WTC11 (cell line): ENCODE measurements at regions not wholly inside any gene's neighbourhood (a gene's known extent, or its start where the extent isn't known, plus 50 kb on each side); places are given as distances from the start of the nearest gene placed in this dataset.

Experiments used
- ATAC-seq: fragments of 200-7000 bp; cut with Tn5 transposase; 2 replicates; pipeline ENCODE4 v1.10.0; 2021; ENCODE audit warnings: mild to moderate bottlenecking, moderate library complexity
- CTCF ChIA-PET: fragments of 300-600 bp; sonication (Branson Sonifier 250); formaldehyde crosslinking; loops from one replicate; lab custom pipeline; 2021; ENCODE audit warnings: antibody characterized with exemption; lab: Charles Lee
- POLR2A ChIA-PET: fragments of 350-600 bp; sonication (Branson Sonifier 250); formaldehyde crosslinking; loops from one replicate; lab custom pipeline; 2021; ENCODE audit warnings: antibody characterized with exemption; lab: Charles Lee
- DNase-seq: peaks from one replicate; pipeline ENCODE4 v3.0.0; 2021; ENCODE audit warnings: low spot score
- H3K27ac Mint-ChIP-seq: 2 replicates; pipeline ENCODE4 v1.8.0; 2021; ENCODE audit warnings: mixed read lengths
- H3K27me3 Mint-ChIP-seq: 2 replicates; pipeline ENCODE4 v1.8.0; 2021; ENCODE audit warnings: low read depth, mild to moderate bottlenecking, moderate library complexity, mixed read lengths
- H3K36me3 Mint-ChIP-seq: 2 replicates; pipeline ENCODE4 v1.8.0; 2021; ENCODE audit warnings: mixed read lengths
- H3K4me1 Mint-ChIP-seq: 2 replicates; pipeline ENCODE4 v1.8.0; 2022; ENCODE audit warnings: mixed read lengths
- H3K4me3 Mint-ChIP-seq: 2 replicates; pipeline ENCODE4 v1.8.0; 2021; ENCODE audit warnings: mild to moderate bottlenecking, moderate library complexity, mixed read lengths
- H3K9me3 Mint-ChIP-seq: 2 replicates; pipeline ENCODE4 v1.8.0; 2021; ENCODE audit warnings: mixed read lengths
- ATF1 ChIP-seq: sonication (generic); formaldehyde crosslinking; IDR thresholded peaks from 2 replicates; pipeline ENCODE4 v1.8.1; 2023; ENCODE audit warnings: mild to moderate bottlenecking, moderate library complexity, missing genetic modification reagents
- CBFB ChIP-seq: sonication (generic); formaldehyde crosslinking; IDR thresholded peaks from 2 replicates; pipeline ENCODE4 v1.8.1; 2022; ENCODE audit warnings: mild to moderate bottlenecking, low read depth, missing genetic modification reagents
- EMX1 ChIP-seq: fragments of 250-450 bp; sonication (Bioruptor Pico); IDR thresholded peaks from 2 replicates; pipeline ENCODE4 v1.8.0; 2021; ENCODE audit warnings: mild to moderate bottlenecking
- ESRRA ChIP-seq: sonication (generic); formaldehyde crosslinking; IDR thresholded peaks from 2 replicates; pipeline ENCODE4 v1.8.1; 2022; ENCODE audit warnings: mild to moderate bottlenecking, missing genetic modification reagents, borderline replicate concordance
- GABPB1 ChIP-seq: sonication (generic); formaldehyde crosslinking; IDR thresholded peaks from 2 replicates; pipeline ENCODE4 v1.8.1; 2023; ENCODE audit warnings: mild to moderate bottlenecking, missing genetic modification reagents
- GTF2I ChIP-seq: fragments of 250-450 bp; sonication (Bioruptor Pico); conservative IDR thresholded peaks from 2 replicates; pipeline ENCODE4 v1.4.0; 2021; ENCODE audit warnings: mild to moderate bottlenecking
- KAT7 ChIP-seq: sonication (generic); formaldehyde crosslinking; IDR thresholded peaks from 2 replicates; pipeline ENCODE4 v1.8.1; 2023; ENCODE audit warnings: missing genetic modification reagents, mild to moderate bottlenecking, borderline replicate concordance
- NFE2L1 ChIP-seq: sonication (generic); formaldehyde crosslinking; IDR thresholded peaks from 2 replicates; pipeline ENCODE4 v1.8.1; 2023; ENCODE audit warnings: missing genetic modification reagents
- NFYB ChIP-seq: sonication (generic); formaldehyde crosslinking; conservative IDR thresholded peaks from 2 replicates; pipeline ENCODE4 v1.8.0; 2022; ENCODE audit warnings: low read depth, missing genetic modification reagents
- NR2C2 ChIP-seq: sonication (generic); formaldehyde crosslinking; IDR thresholded peaks from 2 replicates; pipeline ENCODE4 v1.8.0; 2022; ENCODE audit warnings: mild to moderate bottlenecking, missing genetic modification reagents
- NR3C1 ChIP-seq: sonication (generic); formaldehyde crosslinking; conservative IDR thresholded peaks from 2 replicates; pipeline ENCODE4 v1.8.1; 2023; ENCODE audit warnings: low read depth, mild to moderate bottlenecking, missing genetic modification reagents
- TCF7 ChIP-seq: sonication (generic); formaldehyde crosslinking; IDR thresholded peaks from 2 replicates; pipeline ENCODE4 v1.8.0; 2022; ENCODE audit warnings: mild to moderate bottlenecking, low read depth, missing genetic modification reagents, moderate library complexity
- TP53 ChIP-seq: sonication (generic); formaldehyde crosslinking; IDR thresholded peaks from 2 replicates; pipeline ENCODE4 v1.8.1; 2023; ENCODE audit warnings: mild to moderate bottlenecking, missing genetic modification reagents
- ZBTB21 ChIP-seq: sonication (generic); formaldehyde crosslinking; IDR thresholded peaks from 2 replicates; pipeline ENCODE4 v1.8.1; 2023; ENCODE audit warnings: mild to moderate bottlenecking, missing genetic modification reagents, borderline replicate concordance
- ZNF416 ChIP-seq: fragments of 250-450 bp; sonication (Bioruptor Pico); IDR thresholded peaks from 2 replicates; pipeline ENCODE4 v1.9.0; 2021; ENCODE audit warnings: mild to moderate bottlenecking, inconsistent platforms
- TF ChIP-seq, protein P1 (sequence below): sonication (generic); formaldehyde crosslinking; conservative IDR thresholded peaks from 2 replicates; pipeline ENCODE4 v1.8.1; 2022; ENCODE audit warnings: mild to moderate bottlenecking, missing genetic modification reagents
- TF ChIP-seq, protein P2 (sequence below): sonication (generic); formaldehyde crosslinking; IDR thresholded peaks from 2 replicates; pipeline ENCODE4 v1.8.0; 2022; ENCODE audit warnings: mild to moderate bottlenecking, missing genetic modification reagents
- TF ChIP-seq, protein P3 (sequence below): fragments of 250-450 bp; sonication (Bioruptor Pico); IDR thresholded peaks from 2 replicates; pipeline ENCODE4 v1.9.0; 2021; ENCODE audit warnings: mild to moderate bottlenecking, borderline replicate concordance
- TF ChIP-seq, protein P4 (sequence below): sonication (generic); formaldehyde crosslinking; IDR thresholded peaks from 2 replicates; pipeline ENCODE4 v1.8.1; 2023; ENCODE audit warnings: mild to moderate bottlenecking, missing genetic modification reagents, moderate library complexity
- TF ChIP-seq, protein P5 (sequence below): sonication (generic); formaldehyde crosslinking; IDR thresholded peaks from 2 replicates; pipeline ENCODE4 v1.8.1; 2023; ENCODE audit warnings: mild to moderate bottlenecking, missing genetic modification reagents, borderline replicate concordance
- TF ChIP-seq, protein P6 (sequence below): sonication (generic); formaldehyde crosslinking; IDR thresholded peaks from 2 replicates; pipeline ENCODE4 v1.8.1; 2022; ENCODE audit warnings: mild to moderate bottlenecking, moderate library complexity, missing genetic modification reagents
- TF ChIP-seq, protein P7 (sequence below): fragments of 250-450 bp; sonication (Bioruptor Pico); IDR thresholded peaks from 2 replicates; pipeline ENCODE4 v1.9.0; 2021; ENCODE audit warnings: moderate library complexity, mild to moderate bottlenecking, inconsistent platforms, borderline replicate concordance

DNA sequence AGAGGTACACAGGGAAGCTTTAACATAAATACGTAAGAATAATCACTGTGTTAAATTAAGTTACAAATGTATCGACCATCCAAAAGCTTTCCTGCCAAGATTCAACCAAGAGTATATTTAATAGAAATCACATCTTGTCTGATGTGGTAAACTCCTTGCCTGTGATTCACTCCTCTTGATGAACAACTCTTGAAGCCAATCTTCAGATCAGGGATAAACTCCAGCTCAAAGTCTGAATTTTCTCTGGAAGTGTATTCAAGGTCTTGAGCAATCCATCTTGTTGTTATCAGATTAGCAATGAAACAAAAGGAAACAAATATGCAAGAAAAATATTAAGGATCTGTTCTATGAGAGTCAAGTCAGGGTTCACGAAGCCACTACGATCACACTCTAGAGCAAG, 170.0 kb upstream of the ADAMTS16 start (continued):
- TF ChIP-seq, protein P1, sequence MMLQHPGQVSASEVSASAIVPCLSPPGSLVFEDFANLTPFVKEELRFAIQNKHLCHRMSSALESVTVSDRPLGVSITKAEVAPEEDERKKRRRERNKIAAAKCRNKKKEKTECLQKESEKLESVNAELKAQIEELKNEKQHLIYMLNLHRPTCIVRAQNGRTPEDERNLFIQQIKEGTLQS: no peak
- TF ChIP-seq ZNF416 (CRISPR knock-in tag) (no peak), GTF2I (CRISPR knock-in tag) (no peak)

DNA sequence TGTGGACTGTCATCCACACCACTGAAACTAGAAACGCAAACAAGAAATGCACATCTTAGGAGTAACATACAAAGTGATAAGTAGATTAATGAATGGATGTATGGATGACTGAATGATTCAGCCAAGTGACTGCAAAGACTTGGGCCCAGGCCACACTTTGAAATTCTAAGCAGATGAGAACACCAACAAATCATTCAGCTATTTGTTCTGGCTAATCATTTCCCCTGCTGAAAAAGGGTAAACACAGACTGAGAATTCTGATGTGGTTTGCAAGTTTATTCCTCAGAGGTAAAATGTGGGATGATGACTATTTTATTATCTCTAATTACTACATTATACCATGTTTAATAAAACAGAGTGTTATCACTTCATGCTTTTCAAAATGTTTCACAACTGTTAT, 163.2 kb upstream of the ADAMTS16 start:
- CTCF ChIA-PET: no interaction called here
- H3K36me3 Mint-ChIP-seq: no peaks in the 10 kb centered on the region
- peaks cover 5% of the 10 kb centered on the region; the same call in 1 of the 2 replicates for H3K27me3 Mint-ChIP-seq
- H3K9me3 Mint-ChIP-seq: 0 out of 2 replicates have a peak, but pooled peaks cover 3% of the 10 kb centered on the region
- POLR2A ChIA-PET: no interaction called here
- peaks cover 6% of the 10 kb centered on the region for H3K4me1 Mint-ChIP-seq
- no peak for ATAC-seq
- H3K27ac Mint-ChIP-seq: no peak overlapping the region
- no peak overlapping the region for H3K4me3 Mint-ChIP-seq
- no peak for DNase-seq
- TF ChIP-seq, protein P2, sequence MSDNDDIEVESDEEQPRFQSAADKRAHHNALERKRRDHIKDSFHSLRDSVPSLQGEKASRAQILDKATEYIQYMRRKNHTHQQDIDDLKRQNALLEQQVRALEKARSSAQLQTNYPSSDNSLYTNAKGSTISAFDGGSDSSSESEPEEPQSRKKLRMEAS (CRISPR knock-in tag): no peak

DNA sequence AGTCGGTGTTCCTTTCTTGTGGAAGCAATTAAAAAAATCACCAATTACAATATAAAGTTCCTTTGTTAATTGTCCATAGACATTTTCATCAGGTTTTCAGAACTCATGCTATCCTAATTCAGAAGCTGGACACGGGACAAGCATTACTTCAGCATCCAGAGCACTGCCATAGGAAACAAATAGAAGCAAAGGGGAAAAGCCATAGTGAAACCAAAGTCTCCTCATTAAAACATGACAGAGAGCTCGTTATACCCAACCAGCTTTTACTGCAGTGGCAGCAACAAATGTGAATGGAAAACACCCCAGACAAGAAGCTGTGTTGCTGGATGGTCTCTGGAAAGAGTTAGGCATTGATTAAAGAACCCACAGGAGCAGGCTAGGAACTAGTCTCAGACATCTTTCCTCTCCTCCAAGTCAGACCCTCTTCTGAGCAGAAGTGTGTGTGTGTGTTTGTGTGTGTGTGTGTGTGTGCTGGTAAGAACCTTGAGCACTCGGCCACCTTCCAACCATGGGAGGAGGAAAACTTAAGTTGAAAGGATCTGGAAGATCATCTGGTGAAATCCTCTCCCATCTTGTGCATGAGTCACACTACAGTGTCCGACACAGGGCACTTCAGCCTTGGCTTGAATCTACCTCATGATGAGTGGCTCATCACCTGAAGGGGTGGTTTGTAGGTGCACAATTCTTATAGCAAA, 162.6 kb upstream of the ADAMTS16 start:
- ChIA-PET POLR2A (no interaction called here), CTCF (no interaction called here)
- H3K27ac Mint-ChIP-seq: no peak overlapping the region
- ATAC-seq (no peak), DNase-seq (no peak)
- peaks cover 6% of the 10 kb centered on the region for H3K4me1 Mint-ChIP-seq
- H3K27me3 Mint-ChIP-seq: peaks cover 5% of the 10 kb centered on the region; the same call in 1 of the 2 replicates
- no peaks in the 10 kb centered on the region for H3K36me3 Mint-ChIP-seq
- H3K9me3 Mint-ChIP-seq: 0 out of 2 replicates have a peak, but pooled peaks cover 3% of the 10 kb centered on the region
- H3K4me3 Mint-ChIP-seq: no peak overlapping the region
- no peak for TF ChIP-seq ZBTB21 (CRISPR knock-in tag)
- TF ChIP-seq, protein P3, sequence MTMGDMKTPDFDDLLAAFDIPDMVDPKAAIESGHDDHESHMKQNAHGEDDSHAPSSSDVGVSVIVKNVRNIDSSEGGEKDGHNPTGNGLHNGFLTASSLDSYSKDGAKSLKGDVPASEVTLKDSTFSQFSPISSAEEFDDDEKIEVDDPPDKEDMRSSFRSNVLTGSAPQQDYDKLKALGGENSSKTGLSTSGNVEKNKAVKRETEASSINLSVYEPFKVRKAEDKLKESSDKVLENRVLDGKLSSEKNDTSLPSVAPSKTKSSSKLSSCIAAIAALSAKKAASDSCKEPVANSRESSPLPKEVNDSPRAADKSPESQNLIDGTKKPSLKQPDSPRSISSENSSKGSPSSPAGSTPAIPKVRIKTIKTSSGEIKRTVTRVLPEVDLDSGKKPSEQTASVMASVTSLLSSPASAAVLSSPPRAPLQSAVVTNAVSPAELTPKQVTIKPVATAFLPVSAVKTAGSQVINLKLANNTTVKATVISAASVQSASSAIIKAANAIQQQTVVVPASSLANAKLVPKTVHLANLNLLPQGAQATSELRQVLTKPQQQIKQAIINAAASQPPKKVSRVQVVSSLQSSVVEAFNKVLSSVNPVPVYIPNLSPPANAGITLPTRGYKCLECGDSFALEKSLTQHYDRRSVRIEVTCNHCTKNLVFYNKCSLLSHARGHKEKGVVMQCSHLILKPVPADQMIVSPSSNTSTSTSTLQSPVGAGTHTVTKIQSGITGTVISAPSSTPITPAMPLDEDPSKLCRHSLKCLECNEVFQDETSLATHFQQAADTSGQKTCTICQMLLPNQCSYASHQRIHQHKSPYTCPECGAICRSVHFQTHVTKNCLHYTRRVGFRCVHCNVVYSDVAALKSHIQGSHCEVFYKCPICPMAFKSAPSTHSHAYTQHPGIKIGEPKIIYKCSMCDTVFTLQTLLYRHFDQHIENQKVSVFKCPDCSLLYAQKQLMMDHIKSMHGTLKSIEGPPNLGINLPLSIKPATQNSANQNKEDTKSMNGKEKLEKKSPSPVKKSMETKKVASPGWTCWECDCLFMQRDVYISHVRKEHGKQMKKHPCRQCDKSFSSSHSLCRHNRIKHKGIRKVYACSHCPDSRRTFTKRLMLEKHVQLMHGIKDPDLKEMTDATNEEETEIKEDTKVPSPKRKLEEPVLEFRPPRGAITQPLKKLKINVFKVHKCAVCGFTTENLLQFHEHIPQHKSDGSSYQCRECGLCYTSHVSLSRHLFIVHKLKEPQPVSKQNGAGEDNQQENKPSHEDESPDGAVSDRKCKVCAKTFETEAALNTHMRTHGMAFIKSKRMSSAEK: no peak
- no peak for TF ChIP-seq ESRRA (CRISPR knock-in tag)
- no peak for TF ChIP-seq NR3C1 (CRISPR knock-in tag)
- no peak for TF ChIP-seq GABPB1 (CRISPR knock-in tag)
- TF ChIP-seq NR2C2 (CRISPR knock-in tag): no peak
- no peak for TF ChIP-seq CBFB
- TF ChIP-seq, protein P4, sequence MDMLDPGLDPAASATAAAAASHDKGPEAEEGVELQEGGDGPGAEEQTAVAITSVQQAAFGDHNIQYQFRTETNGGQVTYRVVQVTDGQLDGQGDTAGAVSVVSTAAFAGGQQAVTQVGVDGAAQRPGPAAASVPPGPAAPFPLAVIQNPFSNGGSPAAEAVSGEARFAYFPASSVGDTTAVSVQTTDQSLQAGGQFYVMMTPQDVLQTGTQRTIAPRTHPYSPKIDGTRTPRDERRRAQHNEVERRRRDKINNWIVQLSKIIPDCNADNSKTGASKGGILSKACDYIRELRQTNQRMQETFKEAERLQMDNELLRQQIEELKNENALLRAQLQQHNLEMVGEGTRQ: no peak
- TF ChIP-seq EMX1 (CRISPR knock-in tag): no peak
- no peak for TF ChIP-seq ATF1 (CRISPR knock-in tag)
- TF ChIP-seq TP53 (CRISPR knock-in tag): no peak
- TF ChIP-seq, protein P2 (CRISPR knock-in tag): no peak
- TF ChIP-seq, protein P5, sequence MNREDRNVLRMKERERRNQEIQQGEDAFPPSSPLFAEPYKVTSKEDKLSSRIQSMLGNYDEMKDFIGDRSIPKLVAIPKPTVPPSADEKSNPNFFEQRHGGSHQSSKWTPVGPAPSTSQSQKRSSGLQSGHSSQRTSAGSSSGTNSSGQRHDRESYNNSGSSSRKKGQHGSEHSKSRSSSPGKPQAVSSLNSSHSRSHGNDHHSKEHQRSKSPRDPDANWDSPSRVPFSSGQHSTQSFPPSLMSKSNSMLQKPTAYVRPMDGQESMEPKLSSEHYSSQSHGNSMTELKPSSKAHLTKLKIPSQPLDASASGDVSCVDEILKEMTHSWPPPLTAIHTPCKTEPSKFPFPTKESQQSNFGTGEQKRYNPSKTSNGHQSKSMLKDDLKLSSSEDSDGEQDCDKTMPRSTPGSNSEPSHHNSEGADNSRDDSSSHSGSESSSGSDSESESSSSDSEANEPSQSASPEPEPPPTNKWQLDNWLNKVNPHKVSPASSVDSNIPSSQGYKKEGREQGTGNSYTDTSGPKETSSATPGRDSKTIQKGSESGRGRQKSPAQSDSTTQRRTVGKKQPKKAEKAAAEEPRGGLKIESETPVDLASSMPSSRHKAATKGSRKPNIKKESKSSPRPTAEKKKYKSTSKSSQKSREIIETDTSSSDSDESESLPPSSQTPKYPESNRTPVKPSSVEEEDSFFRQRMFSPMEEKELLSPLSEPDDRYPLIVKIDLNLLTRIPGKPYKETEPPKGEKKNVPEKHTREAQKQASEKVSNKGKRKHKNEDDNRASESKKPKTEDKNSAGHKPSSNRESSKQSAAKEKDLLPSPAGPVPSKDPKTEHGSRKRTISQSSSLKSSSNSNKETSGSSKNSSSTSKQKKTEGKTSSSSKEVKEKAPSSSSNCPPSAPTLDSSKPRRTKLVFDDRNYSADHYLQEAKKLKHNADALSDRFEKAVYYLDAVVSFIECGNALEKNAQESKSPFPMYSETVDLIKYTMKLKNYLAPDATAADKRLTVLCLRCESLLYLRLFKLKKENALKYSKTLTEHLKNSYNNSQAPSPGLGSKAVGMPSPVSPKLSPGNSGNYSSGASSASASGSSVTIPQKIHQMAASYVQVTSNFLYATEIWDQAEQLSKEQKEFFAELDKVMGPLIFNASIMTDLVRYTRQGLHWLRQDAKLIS (CRISPR knock-in tag): no peak
- TF ChIP-seq NFYB (CRISPR knock-in tag): no peak
- TF ChIP-seq, protein P6, sequence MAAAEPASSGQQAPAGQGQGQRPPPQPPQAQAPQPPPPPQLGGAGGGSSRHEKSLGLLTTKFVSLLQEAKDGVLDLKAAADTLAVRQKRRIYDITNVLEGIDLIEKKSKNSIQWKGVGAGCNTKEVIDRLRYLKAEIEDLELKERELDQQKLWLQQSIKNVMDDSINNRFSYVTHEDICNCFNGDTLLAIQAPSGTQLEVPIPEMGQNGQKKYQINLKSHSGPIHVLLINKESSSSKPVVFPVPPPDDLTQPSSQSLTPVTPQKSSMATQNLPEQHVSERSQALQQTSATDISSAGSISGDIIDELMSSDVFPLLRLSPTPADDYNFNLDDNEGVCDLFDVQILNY (CRISPR knock-in tag): no peak
- no peak for TF ChIP-seq KAT7
- no peak for TF ChIP-seq TCF7 (CRISPR knock-in tag)
- no peak for TF ChIP-seq NFE2L1 (CRISPR knock-in tag)
- TF ChIP-seq, protein P7, sequence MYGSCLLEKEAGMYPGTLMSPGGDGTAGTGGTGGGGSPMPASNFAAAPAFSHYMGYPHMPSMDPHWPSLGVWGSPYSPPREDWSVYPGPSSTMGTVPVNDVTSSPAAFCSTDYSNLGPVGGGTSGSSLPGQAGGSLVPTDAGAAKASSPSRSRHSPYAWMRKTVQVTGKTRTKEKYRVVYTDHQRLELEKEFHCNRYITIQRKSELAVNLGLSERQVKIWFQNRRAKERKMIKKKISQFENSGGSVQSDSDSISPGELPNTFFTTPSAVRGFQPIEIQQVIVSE (CRISPR knock-in tag): no peak
